HL-60 (cell line): ENCODE measurements at regions not wholly inside any gene's neighbourhood (a gene's known extent, or its start where the extent isn't known, plus 50 kb on each side); places are given as distances from the start of the nearest gene placed in this dataset.

ENCODE experiments used
- DNase-seq, 2 experiments: peaks; one replicate each; pipeline ENCODE4 v3.0.0-alpha.2; 2010 to 2020; ENCODE audit warnings: low read depth in 1 of 2, low spot score in 1 of 2
- H3K27ac ChIP-seq: fragments of 250-450 bp; sonication (Bioruptor Pico); replicated peaks from 2 replicates; pipeline ENCODE4 v1.5.1; 2020; ENCODE audit warnings: mild to moderate bottlenecking, moderate library complexity
- H3K27me3 ChIP-seq: fragments of 250-450 bp; sonication (Bioruptor Pico); 2 replicates; pipeline ENCODE4 v1.5.1; 2021; ENCODE audit warnings: mild to moderate bottlenecking, moderate library complexity; ENCODE audit not compliant: insufficient read depth, poor library complexity, severe bottlenecking
- H3K4me3 ChIP-seq: replicated peaks from 2 replicates; pipeline ENCODE4 v1.5.1; 2011; ENCODE audit warnings: mild to moderate bottlenecking, control low read depth, low read length; ENCODE audit not compliant: insufficient read depth
- GABPA ChIP-seq: IDR thresholded peaks from 2 replicates; pipeline ENCODE4 v1.6.1; 2012; ENCODE audit warnings: low read depth
- POLR2AphosphoS5 ChIP-seq: IDR thresholded peaks from 2 replicates; pipeline ENCODE4 v1.6.1; 2012; ENCODE audit warnings: low read depth
- SPI1 ChIP-seq: IDR thresholded peaks from 2 replicates; pipeline ENCODE4 v1.6.1; 2012; ENCODE audit warnings: low read depth, mild to moderate bottlenecking, borderline replicate concordance
- TF ChIP-seq, protein P1 (sequence below): IDR thresholded peaks from 2 replicates; pipeline ENCODE4 v1.6.1; 2012; ENCODE audit warnings: low read depth; ENCODE audit not compliant: insufficient replicate concordance
- TF ChIP-seq, protein P2 (sequence below): IDR thresholded peaks from one replicate; pipeline ENCODE4 v1.5.1; 2011; ENCODE audit warnings: low read length, control low read depth, inconsistent platforms; ENCODE audit not compliant: insufficient read depth

DNA sequence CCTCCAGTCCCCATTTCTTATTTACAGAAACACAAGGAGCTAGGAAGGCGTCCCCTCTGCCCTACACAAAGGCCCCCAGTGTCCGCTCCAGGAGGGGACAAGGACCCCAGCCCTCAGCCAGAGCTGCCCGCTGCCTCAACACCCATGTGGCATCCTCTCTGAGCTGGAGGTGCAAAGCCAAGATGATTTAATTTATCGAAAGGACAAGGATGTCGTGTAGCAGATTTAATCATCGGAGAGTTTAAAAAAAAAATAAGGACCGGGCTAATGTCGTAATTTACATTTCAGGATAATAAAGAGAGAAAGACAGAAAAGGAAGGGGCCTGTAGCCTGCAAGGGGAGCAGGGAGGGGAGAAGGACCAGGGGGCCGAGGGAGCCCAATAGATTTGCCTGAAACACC lies 68.3 kb upstream of the CASZ1 start:
- TF ChIP-seq, protein P1, sequence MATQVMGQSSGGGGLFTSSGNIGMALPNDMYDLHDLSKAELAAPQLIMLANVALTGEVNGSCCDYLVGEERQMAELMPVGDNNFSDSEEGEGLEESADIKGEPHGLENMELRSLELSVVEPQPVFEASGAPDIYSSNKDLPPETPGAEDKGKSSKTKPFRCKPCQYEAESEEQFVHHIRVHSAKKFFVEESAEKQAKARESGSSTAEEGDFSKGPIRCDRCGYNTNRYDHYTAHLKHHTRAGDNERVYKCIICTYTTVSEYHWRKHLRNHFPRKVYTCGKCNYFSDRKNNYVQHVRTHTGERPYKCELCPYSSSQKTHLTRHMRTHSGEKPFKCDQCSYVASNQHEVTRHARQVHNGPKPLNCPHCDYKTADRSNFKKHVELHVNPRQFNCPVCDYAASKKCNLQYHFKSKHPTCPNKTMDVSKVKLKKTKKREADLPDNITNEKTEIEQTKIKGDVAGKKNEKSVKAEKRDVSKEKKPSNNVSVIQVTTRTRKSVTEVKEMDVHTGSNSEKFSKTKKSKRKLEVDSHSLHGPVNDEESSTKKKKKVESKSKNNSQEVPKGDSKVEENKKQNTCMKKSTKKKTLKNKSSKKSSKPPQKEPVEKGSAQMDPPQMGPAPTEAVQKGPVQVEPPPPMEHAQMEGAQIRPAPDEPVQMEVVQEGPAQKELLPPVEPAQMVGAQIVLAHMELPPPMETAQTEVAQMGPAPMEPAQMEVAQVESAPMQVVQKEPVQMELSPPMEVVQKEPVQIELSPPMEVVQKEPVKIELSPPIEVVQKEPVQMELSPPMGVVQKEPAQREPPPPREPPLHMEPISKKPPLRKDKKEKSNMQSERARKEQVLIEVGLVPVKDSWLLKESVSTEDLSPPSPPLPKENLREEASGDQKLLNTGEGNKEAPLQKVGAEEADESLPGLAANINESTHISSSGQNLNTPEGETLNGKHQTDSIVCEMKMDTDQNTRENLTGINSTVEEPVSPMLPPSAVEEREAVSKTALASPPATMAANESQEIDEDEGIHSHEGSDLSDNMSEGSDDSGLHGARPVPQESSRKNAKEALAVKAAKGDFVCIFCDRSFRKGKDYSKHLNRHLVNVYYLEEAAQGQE: no peak
- no peak for TF ChIP-seq POLR2AphosphoS5
- no peak for TF ChIP-seq GABPA
- no peak for TF ChIP-seq SPI1
- TF ChIP-seq, protein P2, sequence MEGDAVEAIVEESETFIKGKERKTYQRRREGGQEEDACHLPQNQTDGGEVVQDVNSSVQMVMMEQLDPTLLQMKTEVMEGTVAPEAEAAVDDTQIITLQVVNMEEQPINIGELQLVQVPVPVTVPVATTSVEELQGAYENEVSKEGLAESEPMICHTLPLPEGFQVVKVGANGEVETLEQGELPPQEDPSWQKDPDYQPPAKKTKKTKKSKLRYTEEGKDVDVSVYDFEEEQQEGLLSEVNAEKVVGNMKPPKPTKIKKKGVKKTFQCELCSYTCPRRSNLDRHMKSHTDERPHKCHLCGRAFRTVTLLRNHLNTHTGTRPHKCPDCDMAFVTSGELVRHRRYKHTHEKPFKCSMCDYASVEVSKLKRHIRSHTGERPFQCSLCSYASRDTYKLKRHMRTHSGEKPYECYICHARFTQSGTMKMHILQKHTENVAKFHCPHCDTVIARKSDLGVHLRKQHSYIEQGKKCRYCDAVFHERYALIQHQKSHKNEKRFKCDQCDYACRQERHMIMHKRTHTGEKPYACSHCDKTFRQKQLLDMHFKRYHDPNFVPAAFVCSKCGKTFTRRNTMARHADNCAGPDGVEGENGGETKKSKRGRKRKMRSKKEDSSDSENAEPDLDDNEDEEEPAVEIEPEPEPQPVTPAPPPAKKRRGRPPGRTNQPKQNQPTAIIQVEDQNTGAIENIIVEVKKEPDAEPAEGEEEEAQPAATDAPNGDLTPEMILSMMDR: no peak
- no peak for DNase-seq
- Histone ChIP-seq H3K27me3 (peaks cover 36% of the 10 kb centered on the region), H3K4me3 (no peak overlapping the region), H3K27ac (no peak overlapping the region)

DNA sequence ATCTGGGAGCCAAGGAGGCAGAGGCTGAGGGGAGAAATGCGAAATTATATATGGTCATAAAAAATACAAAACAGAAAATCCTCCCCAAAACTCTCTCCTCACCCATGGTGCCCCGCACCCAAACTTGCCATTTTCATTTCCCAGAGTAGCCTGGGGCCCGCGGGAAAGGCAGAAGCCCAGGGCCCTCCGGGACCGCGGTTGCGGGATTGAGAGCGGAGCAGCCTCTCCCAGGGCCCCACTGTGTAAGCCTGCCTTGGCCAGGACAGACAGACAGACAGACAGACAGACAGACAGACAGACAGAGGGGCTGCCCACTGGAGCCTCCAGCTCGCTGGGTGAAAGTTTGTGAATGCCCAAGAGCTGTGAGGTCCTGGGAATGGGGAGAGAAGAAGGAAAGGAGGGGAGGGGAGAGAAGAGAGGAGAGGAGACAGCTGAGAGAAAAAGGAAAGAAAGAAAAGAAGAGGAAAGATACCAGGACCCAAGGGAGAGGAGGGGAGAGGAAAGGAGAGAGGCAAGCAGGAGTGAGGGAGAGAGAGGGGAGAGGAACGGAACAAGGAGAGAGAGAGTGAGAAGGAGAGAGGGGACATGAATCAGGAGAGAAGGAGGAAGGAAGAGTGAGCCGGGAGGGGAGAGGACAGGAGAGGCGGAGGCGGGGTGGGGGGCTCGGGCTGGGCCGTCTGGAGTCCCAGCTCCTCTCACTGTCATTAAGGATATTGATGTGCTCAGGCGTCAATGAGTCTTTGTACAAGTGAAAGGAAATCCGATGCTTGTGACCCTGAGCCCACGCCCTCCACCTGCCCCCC lies 69.3 kb upstream of the CASZ1 start:
- peaks cover 36% of the 10 kb centered on the region for H3K27me3 ChIP-seq
- no peak overlapping the region for H3K4me3 ChIP-seq
- TF ChIP-seq SPI1 (no peak), GABPA (no peak)
- TF ChIP-seq, protein P1: no peak
- TF ChIP-seq, protein P2: no peak
- no peak for DNase-seq
- H3K27ac ChIP-seq: no peak overlapping the region

DNA sequence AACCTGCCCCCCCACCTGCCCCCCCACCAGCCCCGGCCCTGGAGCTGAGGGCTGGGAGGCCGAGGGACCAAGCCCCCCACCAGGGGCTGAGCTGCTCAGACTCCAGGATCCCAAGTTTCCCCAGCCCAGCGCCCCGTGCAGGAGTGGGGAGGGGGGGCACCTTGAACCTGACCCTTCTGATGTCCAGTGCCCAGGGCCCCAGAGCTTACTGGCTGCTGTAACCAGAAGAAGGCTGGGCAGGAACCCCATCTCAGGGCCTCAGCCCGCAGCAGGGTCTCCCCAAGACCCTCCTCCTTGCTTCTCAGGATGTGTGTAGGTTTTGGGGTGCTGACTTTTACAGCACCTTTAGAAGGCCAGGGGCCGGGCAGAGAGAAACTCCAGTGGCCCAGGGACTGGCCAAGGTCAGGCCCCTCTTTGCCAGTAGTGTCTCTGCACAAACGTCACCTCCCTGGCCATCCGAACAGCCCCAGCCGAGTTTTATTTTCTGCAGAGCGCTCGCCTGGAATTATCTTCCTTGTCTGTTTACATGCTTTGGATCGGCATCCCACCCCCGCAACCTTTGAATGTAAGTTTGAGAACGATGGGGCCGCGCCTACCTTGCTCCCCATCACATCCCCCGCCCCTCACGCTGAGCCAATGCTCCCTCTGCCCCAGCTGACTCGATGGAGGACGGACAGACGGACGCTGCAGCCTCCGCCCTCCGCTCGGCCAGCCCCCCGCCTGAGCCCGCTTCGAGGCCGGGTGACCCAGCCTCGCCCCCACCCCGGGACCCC lies 70.1 kb upstream of the CASZ1 start:
- H3K27ac ChIP-seq: no peak overlapping the region

More for the DNA sequence above, 70.1 kb upstream of the CASZ1 start:
- peaks cover 36% of the 10 kb centered on the region for H3K27me3 ChIP-seq
- DNase-seq: no peak
- no peak overlapping the region for H3K4me3 ChIP-seq
- TF ChIP-seq SPI1 (no peak), POLR2AphosphoS5 (no peak), GABPA (no peak)
- TF ChIP-seq, protein P2: no peak
- TF ChIP-seq, protein P1: no peak
